HTR-8/SVneo (cell line): ENCODE measurements at regions not wholly inside any gene's neighbourhood (a gene's known extent, or its start where the extent isn't known, plus 50 kb on each side); places are given as distances from the start of the nearest gene placed in this dataset.

Experiments used
- DNase-seq: peaks from one replicate; pipeline ENCODE4 v3.0.0; 2011; ENCODE audit warnings: low spot score, mixed read lengths; ENCODE audit not compliant: insufficient read length
- FAIRE-seq: peaks from 2 replicates; lab custom pipeline; 2011; peaks lifted over from hg19 to GRCh38; lab: Jason Lieb, UNC

- DNase-seq = no peak
- FAIRE-seq = no peak
These were observed 61.3 kb upstream of the UCN3 start for GRCh38 chr10:5303504-5303903.

GRCh38 chr10:5305374-5305773 lies 59.4 kb upstream of the UCN3 start:
- no peak for FAIRE-seq

DNA sequence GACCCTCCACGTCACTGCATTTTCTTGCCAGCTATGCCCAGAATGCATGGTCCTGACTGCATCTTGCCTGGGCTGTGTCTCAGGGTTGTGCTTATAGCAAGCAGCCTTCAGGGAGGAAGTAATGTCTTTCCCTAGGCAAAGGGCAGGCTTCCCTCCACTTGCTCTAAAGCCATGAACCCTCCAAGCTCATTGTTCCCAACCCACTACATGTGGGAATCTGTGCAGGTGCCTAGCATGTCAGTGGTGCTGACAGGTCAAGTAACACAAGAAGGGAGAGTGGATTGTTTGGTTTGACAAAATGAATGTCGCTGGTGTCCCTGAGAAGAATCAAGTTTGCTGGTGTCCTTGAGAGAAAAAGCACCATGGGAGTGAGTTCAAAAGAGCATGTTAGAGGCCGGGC lies 53.9 kb upstream of the UCN3 start:
- FAIRE-seq (no peak), DNase-seq (no peak)

More at GRCh38 chr10:5305374-5305773, 59.4 kb upstream of the UCN3 start:
- no peak for DNase-seq

GRCh38 chr10:5311617-5312016 lies 53.1 kb upstream of the UCN3 start:
- DNase-seq (no peak), FAIRE-seq (no peak)

- FAIRE-seq (no peak), DNase-seq (no peak)
These were observed 49.9 kb upstream of the UCN3 start for GRCh38 chr10:5314840-5315239.
